SKM-1 treated with dmso at 0.1 percent for 144 hours (cell line): ENCODE measurements at regions not wholly inside any gene's neighbourhood (a gene's known extent, or its start where the extent isn't known, plus 50 kb on each side); places are given as distances from the start of the nearest gene placed in this dataset.
A peak's percentile ranks its signal among the peaks of the same experiment; 100 is the strongest.
"Not testable (repeated sequence)": the region's sequence is repeated elsewhere in the genome, so short reads cannot be mapped to it uniquely, and the experiment has no call there.

Experiments
- DNase-seq: peaks from one replicate; lab custom pipeline; 2025; ENCODE audit not compliant: unreplicated experiment; lab: John Stamatoyannopoulos, UW

DNA sequence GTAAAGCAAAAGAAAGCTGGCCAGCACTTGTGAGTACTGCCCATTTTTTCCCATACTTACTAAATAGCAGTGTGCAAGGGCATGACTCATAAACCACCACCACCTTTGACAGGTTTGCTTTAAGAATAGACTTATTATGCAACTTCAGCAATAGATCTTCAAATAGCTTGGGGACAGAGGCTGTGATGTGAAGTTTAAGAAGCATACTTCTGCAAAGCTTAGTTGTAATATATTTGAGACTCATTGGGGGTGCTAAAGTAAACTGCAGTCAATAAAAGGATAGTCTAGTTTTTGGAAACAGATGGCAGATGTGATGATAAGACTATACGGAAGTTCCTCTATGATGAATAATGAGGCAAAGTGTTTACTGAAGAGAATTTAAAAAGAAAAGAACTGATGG, 210.0 kb downstream of the PLA2G4A start:
- peak; percentile 94 for DNase-seq

DNA sequence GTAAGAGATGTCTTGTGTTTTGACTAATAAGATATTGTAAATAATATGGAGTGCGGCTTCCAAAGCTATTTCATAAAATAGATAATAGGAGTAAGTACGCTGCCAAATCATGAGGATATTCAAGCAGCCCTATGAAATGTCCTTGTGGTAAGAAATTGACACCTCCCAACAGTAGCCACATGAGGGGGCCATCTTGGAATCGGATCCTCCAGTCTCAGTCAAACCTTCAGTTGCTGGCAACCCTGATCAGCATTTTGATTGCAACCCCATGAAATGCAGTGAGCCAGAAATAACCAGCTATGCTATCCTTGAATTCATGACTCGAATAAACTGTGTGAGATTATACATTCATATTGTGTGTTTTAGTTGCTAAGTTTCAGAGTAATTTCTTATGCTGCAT, 212.4 kb downstream of the PLA2G4A start:
- DNase-seq, result no peak

DNA sequence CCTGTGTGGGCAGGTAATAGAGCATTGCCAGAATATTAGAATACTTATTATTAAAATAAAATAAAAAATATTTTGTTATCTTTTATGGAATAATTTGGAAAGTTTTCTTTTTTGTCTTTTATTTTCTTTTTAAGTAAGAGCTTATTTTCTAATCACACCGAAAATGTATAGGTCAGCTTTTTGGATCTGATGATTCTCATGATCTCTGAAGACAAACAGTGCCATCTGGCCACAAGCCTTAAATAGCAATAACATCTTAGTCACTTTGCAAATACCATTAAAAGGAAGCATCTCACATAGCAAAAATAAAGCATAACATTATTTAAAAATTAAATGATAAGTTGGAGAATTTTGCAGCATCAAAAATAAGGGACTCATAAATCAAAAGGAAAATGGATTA, 213.8 kb downstream of the PLA2G4A start:
- DNase-seq, result no peak

DNA sequence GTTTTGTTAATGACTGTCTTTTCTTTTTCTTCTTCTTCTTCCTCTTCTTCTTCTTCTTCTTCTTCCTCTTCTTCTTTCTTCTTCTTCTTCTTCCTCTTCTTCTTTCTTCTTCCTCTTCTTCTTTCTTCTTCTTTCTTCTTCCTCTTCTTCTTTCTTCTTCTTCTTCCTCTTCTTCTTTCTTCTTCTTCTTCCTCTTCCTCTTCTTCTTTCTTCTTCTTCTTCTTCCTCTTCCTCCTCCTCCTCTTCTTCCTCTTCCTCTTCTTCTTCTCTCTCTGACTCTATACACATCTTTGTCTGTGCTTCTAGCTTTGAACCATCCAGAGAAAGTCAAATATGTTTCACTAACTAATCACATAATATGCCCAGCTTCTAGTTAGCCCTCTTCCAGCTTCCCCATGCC, 214.7 kb downstream of the PLA2G4A start:
- DNase-seq, result not testable (repeated sequence)

DNA sequence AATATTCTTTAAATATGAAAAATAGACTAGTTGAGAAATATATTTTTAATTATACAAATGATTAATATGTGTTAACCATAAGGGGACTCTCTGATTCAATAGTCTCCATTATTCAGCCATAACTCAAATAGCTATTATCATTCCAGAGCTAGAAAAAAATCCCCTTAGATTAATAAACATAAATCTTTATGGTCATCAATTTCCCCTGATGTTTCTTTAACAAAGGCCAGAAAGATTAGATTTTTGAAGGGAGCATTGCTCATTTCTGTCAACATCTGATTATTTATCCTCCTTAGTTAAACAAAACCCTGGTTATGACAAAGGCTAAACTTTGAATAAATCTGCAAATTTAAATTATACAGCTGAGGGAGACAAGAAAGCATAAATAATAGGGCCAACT, 215.7 kb downstream of the PLA2G4A start:
- DNase-seq, result no peak

DNA sequence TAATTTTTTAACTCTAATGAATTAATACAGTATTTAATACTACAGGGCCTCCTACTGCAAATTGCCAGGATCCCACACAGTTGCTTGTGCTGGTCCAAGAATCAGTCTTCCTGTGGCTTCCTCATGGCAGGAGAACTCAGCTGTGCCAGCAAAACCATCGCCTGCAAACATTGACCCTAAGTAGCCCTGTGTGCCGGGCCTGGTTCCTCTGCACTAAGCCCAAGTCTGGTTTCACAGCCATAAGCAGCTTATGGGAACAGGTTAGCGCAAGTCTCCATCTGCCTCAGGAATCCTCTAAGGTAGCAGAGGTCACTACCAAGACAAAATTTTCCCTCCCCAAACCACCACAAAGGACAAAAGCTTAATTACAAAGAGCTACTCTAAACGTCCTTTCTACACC, 216.6 kb downstream of the PLA2G4A start:
- no peak for DNase-seq

DNA sequence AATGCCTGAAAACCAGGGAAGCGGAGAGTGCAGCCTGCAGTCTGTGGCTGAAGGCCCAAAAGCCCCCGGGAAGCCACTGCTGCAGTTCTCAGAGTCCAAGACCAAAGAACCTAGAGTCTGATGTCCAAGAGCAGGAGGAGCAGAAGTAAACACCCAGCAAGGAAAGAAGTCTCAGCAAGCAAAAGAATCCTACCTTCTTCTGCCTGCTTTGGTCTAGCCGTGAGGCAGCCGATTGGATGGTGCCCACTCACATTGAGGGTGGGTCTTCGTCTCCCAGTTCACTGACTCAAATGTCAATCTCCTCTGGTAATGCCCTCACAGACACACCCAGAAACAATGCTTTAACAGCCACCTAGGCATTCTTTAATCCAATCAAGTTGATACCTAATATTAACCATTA, 217.5 kb downstream of the PLA2G4A start:
- DNase-seq, result no peak

DNA sequence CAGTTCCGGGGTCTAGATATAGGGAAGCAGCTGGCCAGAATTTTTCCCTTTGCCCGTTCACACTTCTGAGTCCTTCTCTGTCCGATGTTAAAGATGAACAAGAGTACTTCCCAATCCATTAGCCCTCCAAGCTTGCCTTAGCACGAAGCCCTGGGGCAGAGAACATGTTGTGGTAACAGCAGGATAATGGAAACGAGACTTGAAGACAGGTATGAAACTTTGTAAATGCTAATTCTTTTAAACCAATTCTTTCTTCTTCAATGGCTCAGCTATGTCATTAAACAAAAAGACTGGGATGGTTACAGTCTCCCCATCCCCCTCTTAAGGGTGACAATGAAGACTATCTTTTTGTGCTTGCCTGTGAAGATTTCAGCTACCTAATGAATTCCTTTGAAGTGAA, 218.5 kb downstream of the PLA2G4A start:
- DNase-seq, result no peak

DNA sequence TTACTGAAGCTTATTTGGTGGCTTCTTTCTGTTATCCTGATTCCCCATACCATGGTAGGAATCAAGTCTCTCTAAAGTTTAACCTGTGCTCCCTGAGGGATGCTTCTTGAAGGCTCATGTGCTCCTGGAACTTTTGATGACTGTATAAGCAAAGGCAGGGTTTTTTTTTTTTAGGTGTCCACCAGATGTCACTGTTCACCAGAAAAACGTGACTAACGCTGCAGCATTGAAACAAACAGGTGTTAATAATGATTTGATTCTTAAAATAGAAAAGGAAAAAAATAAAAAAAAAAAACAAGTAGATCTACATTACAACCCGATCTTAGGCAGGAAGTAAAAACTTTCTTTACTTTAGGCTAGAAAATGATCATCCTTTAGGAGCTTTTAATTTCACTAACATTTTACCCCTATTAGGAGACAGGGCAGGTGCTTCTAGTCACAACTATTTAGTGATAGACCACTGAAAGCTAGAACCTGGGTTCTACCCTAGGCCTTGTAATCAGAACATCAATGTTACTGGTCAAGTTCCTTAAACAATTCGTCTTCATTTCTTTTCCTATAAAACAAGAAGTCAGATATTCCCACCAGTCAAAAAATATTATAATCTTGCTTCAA, 223.0 kb downstream of the PLA2G4A start:
- peak; percentile 41 for DNase-seq

DNA sequence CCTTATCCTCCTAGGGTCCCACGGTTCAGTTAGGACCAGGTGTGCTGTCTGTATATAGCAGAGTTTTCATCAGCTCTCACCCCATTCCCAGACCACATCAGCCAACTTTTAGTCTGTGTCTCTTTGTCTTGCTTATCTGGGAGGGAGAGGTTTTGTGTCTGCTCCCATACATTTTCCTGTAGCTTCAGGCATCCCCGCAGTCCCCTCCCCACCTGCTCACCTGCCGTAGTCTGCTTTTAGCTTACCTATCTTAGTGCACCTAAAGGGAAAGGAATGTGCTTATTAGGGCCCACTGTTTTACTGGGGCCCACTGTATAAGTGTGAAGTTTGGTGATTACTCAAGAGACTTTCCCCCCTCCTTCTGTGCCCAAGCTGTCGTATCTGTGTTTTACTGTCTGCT, 225.1 kb downstream of the PLA2G4A start:
- no peak for DNase-seq

DNA sequence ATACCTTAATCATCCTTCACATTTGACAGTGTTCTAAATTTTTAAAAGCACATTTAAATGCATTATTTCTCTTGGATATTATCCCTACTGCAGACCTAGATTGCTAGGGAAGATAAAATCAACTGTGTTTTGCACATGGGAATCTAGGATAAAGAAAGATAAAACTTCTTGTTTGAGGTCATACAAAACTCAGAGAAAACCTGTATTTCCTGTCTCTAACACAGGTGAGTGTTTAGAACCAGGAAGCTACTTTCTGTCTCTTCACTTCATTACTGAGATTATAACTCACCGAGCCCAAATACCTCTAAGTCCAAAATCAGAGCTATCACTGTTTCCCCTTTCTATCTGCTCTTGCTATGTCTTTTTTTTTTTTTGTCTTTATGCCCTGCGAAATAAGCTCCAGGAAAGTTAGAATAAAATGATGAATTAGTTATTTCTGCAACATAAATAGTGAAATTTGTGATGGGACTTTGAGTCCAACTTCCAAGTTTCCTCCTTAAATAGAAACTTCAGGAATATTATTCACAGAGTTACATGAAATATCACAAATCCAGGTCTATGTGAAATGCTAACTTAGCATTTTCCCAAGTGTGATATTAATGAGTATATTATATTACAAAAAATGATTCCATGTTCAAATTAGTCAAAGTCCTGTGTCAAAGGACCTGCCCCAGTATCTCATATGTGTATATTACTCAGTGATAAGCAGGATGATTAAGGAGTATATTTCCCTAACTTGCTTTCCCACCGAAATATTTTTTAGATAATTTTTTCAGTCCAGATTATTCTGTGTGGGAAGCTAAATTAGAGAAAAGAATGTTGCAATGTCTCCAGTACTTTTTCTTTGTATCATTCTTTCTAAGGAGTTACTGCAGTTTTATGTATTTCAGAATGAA, 226.4 kb downstream of the PLA2G4A start:
- no peak for DNase-seq

DNA sequence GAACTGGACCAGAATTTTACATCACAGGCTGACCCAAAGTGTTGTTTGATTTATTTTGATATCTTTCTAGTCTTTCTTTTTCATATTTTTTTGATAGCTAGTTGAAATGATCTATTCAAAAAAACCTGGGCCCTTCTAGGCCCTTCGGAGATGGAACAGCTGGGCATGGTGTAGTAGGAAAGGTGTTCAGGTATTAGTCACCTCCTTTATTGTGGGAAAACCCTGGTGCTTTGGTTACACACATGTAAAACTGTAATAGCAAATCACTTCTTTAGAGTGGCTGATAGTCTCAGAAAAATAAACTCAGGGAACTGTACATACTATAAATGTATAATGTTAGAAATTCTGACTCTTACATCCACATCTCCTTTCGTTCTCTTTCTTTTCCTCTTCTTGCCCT, 234.5 kb downstream of the PLA2G4A start:
- DNase-seq, result no peak

DNA sequence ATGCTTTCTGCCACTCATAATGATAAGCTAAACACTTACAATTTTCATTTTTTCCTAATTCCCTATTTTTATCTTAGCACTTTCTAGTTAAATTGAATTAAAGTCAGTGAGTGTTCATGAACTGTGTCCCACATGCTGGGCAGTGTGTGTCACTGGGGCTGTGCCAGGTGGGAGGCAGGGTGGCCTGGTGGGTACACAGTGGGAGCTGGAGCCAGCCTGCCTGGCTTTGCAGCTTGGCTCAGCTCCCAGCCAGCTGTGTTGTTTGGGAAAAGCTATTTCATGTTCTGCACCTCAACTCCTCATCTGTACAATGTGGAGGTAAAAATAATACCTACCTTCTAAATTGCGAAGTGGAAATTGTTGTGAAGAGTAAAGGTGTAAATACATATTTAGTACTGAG, 238.4 kb downstream of the PLA2G4A start:
- no peak for DNase-seq

DNA sequence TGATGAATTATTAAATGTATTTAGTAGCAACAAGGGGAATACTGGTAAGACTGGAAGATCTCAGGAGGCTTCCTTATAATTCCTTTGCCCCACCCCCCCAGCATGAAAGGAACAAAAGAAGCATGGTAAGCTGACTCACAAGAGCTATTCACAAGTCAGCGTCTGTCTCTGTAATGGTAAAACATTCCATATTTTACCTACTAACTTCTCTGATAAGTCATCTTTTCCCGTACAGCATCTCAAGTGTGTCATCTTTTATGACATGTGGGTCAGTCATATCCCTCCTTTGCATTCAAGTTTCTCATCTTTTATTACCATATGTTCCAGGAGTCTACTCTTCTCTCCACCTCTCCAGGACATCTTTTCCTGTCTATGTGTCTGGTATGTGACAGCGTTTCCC, 241.3 kb downstream of the PLA2G4A start:
- DNase-seq, result no peak

DNA sequence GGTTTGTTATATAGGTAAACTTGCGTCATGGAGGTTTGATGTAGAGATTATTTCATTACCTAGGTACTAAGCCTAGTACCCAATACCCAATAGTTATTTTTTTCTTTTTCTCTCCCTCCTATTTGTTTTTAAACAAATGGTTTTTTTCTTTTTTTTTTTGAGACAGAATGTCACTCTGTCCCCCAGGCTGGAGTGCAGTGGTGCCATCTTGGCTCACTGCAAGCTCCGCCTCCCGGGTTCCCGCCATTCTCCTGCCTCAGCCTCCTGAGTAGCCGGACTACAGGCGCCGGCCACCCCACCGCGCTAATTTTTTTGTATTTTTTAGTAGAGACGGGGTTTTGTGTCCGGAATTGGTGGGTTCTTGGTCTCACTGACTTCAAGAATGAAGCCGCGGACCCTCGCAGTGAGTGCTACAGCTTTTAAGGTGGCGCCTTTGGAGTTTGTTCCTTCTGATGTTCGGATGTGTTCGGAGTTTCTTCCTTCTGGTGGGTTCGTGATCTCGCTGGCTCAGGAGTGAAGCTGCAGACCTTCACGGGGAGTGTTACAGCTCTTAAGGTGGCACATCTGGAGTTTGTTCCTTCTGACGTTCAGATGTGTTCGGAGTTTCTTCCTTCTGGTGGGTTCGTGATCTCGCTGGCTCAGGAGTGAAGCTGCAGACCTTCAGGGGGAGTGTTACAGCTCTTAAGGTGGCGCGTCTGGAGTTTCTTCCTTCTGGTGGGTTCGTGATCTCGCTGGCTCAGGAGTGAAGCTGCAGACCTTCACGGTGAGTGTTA, 243.7 kb downstream of the PLA2G4A start:
- DNase-seq, result not testable (repeated sequence)

DNA sequence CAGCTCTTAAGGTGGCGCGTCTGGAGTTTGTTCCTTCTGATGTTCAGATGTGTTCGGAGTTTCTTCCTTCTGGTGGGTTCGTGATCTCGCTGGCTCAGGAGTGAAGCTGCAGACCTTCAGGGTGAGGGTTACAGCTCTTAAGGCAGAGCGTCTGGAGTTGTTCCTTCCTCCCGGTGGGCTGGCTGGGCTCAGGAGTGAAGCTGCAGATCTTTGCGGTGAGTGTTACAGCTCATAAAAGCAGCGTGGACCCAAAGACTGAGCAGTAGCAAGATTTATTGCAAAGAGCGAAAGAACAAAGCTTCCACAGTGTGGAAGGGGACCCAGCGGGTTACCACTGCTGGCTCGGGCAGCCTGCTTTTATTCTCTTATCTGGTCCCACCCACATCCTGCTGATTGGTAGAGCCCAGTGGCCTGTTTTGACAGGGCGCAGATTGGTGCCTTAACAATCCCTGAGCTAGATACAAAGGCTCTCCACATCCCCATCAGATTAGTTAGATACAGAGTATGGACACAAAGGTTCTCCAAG, 244.3 kb downstream of the PLA2G4A start:
- not testable (repeated sequence) for DNase-seq

DNA sequence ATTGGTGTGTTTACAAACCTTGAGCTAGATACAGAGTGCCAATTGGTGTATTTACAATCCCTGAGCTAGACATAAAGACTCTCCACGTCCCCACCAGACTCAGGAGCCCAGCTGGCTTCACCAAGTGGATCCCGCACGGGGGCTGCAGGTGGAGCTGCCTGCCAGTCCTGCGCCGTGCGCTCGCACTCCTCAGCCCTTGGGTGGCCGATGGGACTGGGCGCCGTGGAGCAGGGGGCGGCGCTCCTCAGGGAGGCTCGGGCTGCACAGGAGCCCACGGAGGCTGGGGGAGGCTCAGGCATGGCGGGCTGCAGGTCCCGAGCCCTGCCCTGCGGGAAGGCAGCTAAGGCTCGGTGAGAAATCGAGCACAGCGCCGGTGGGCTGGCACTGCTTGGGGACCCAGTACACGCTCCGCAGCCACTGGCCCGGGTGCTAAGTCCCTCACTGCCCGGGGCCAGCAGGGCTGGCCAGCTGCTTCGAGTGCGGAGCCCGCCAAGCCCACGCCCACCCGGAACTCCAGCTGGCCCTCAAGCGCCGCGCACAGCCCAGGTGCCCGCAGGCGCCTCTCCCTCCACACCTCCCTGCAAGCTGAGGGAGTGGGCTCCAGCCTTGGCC, 245.0 kb downstream of the PLA2G4A start:
- not testable (repeated sequence) for DNase-seq

DNA sequence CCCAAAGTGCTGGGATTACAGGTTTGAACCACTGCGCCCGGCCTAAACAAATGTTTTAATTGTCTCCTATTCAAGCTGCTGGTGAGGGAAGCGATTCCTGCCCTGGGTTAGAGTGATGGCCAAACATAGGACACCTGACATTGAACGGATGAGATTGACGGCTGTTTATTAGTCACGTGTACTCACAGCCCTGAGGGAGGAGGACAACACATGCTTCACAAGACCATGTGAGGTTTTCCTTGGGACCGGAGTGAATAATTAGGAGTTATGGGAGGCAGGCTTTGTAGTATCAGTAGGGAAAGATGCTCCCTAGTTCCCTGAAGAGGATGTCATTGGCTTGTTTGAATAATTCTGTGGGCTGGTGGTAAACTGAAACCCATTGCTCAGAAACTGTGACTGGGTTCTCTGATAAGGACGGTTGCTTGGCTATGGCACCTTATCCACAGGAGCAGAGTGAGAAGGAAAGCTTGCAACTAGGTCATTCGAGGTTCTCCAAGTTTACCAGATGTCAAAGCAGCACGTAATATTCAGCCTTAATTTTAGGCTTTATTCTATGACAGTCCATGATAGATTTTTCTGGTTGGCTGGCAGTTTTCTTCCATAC, 245.8 kb downstream of the PLA2G4A start:
- DNase-seq, result no peak

DNA sequence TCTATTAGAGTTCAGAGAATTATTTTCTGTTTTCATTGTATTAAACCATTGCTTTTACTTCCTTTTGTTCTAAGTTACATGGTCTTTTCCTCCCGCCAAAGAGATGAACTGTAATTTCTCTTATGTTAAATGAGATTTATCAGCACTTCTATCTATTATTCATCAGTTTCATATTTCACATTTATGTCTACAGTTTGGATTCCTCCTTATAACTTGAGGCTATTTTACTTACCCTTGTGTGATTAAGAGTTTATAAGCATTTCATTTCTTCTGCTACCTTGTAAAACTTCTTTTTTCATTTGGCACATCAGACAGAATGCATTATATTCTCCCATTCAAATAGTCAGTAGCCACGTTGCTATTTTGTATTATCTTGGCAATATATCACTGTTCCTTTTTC, 248.2 kb downstream of the PLA2G4A start:
- DNase-seq, result no peak

DNA sequence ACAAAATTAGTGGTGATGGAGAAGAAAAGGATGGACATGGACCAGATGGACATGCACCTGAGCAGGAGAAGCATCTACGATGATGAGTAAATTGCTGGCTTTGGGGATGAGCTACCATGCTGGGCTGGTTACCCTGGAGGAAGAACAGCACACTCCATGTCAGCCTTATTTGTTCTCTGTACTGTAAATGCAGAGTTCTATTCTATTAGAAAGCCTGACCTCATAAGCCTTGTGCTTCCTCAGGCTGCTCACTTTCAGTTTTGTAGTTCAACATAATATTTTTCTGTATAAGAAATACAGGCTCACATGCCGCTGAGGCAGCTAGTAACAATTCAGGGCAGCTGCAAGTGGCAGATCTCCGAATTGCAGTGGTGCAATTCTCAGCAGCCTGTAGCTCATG, 249.6 kb downstream of the PLA2G4A start:
- DNase-seq, result no peak

DNA sequence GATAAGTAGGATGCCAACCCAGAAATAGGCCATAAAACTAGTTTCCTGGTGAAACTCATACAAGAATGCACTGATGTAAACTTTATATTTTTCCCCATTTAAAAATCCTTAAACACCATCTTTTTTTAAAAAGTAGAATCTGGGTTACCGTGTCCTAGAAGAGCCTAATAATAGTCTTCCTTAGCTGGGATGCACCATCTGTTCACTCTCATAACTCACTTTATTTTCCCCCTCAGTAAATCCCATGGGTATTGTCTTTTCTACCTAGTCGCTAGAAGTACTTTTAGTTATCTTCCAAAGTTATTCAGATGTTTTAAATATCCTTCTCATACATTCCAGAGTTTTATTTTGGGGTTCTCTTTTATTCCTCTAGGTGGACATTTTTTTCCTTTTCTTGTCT, 250.2 kb downstream of the PLA2G4A start:
- DNase-seq, result no peak
